Neural cell (in vitro differentiated cells): ENCODE measurements at regions not wholly inside any gene's neighbourhood (a gene's known extent, or its start where the extent isn't known, plus 50 kb on each side); places are given as distances from the start of the nearest gene placed in this dataset.

ENCODE experiments used
- H2AFZ ChIP-seq: fragments of 200-600, 300-800 bp; sonication (generic), shearing (Covaris generic); 2 replicates; pipeline ENCODE4 v1.6.0; 2014; ENCODE audit warnings: low read depth, mild to moderate bottlenecking, antibody characterized with exemption, low read length, moderate library complexity
- H3F3A ChIP-seq: fragments of 200-600 bp; shearing (Covaris generic); 2 replicates; pipeline ENCODE4 v1.6.1; 2016; ENCODE audit warnings: mild to moderate bottlenecking, moderate library complexity, mixed read lengths, antibody characterized with exemption, low read length; ENCODE audit not compliant: insufficient read depth, poor library complexity, severe bottlenecking
- H3K27ac ChIP-seq: fragments of 200-600, 300-800 bp; sonication (generic), shearing (Covaris generic); 2 replicates; pipeline ENCODE4 v1.5.1; 2014; ENCODE audit warnings: mild to moderate bottlenecking, low read length, moderate library complexity
- H3K27me3 ChIP-seq: fragments of 300-800, 200-600 bp; sonication (generic), shearing (Covaris generic); 2 replicates; pipeline ENCODE4 v1.6.0; 2014; ENCODE audit warnings: mild to moderate bottlenecking, low read depth, low read length, moderate library complexity; ENCODE audit not compliant: insufficient read depth
- H3K36me3 ChIP-seq: fragments of 300-800, 200-600 bp; sonication (generic), shearing (Covaris generic); 2 replicates; pipeline ENCODE4 v1.5.1; 2014; ENCODE audit warnings: mild to moderate bottlenecking, antibody characterized with exemption, low read length, moderate library complexity; ENCODE audit not compliant: insufficient read depth
- H3K4me2 ChIP-seq: fragments of 300-800, 200-600 bp; sonication (generic), shearing (Covaris generic); 2 replicates; pipeline ENCODE4 v1.6.0; 2014; ENCODE audit warnings: mild to moderate bottlenecking, low read length
- H3K4me3 ChIP-seq: fragments of 300-800, 200-600 bp; sonication (generic), shearing (Covaris generic); 2 replicates; pipeline ENCODE4 v1.5.1; 2014; ENCODE audit warnings: mild to moderate bottlenecking, low read length, moderate library complexity
- H3K79me2 ChIP-seq: fragments of 200-600 bp; shearing (Covaris generic); replicated peaks from 2 replicates; pipeline ENCODE4 v1.6.0; 2014; ENCODE audit warnings: mild to moderate bottlenecking, low read length, moderate library complexity; ENCODE audit not compliant: insufficient read depth
- H3K9ac ChIP-seq: fragments of 300-800, 200-600 bp; sonication (generic), shearing (Covaris generic); 2 replicates; pipeline ENCODE4 v1.6.1; 2016; ENCODE audit warnings: mild to moderate bottlenecking, low read length, mixed read lengths
- H3K9me2 ChIP-seq: fragments of 200-600 bp; shearing (Covaris generic); 2 replicates; pipeline ENCODE4 v1.6.1; 2016; ENCODE audit warnings: mild to moderate bottlenecking, low read length, mixed read lengths; ENCODE audit not compliant: insufficient read depth
- H3K9me3 ChIP-seq: fragments of 200-600, 300-800 bp; sonication (generic), shearing (Covaris generic); 2 replicates; pipeline ENCODE4 v1.6.1; 2016; ENCODE audit warnings: mild to moderate bottlenecking, mixed run types, low read length, moderate library complexity, mixed read lengths
- H4K20me1 ChIP-seq: fragments of 200-600 bp; shearing (Covaris generic); 2 replicates; pipeline ENCODE4 v1.6.1; 2016; ENCODE audit warnings: mild to moderate bottlenecking, mixed run types; ENCODE audit not compliant: insufficient read depth
- EP300 ChIP-seq: fragments of 450-650 bp; conservative IDR thresholded peaks from 2 replicates; pipeline ENCODE4 v1.6.1; 2014; ENCODE audit warnings: antibody characterized with exemption, mild to moderate bottlenecking, moderate library complexity; ENCODE audit not compliant: poor library complexity, severe bottlenecking
- EZH2 ChIP-seq: fragments of 200-600, 300-800 bp; shearing (Covaris generic), sonication (generic); IDR thresholded peaks from 2 replicates; pipeline ENCODE4 v1.6.1; 2014; ENCODE audit warnings: antibody characterized with exemption, low read length, borderline replicate concordance, mild to moderate bottlenecking; ENCODE audit not compliant: insufficient read depth, poor library complexity, severe bottlenecking
- MXI1 ChIP-seq: fragments of 450-650 bp; conservative IDR thresholded peaks from 2 replicates; pipeline ENCODE4 v1.6.1; 2014; ENCODE audit warnings: antibody characterized with exemption, mild to moderate bottlenecking; ENCODE audit not compliant: poor library complexity, severe bottlenecking
- POLR2AphosphoS5 ChIP-seq: IDR thresholded peaks from 2 replicates; pipeline ENCODE4 v1.6.1; 2012
- RAD21 ChIP-seq: fragments of 450-650 bp; conservative IDR thresholded peaks from 2 replicates; pipeline ENCODE4 v1.6.1; 2014; ENCODE audit warnings: antibody characterized with exemption, mild to moderate bottlenecking, moderate library complexity
- SMC3 ChIP-seq: fragments of 450-650 bp; conservative IDR thresholded peaks from 2 replicates; pipeline ENCODE4 v1.6.1; 2014; ENCODE audit warnings: antibody characterized with exemption, mild to moderate bottlenecking, moderate library complexity; ENCODE audit not compliant: poor library complexity
- TAF1 ChIP-seq: IDR thresholded peaks from 2 replicates; pipeline ENCODE4 v1.6.1; 2012; ENCODE audit warnings: low read depth
- TF ChIP-seq, protein P1 (sequence below): IDR thresholded peaks from 2 replicates; pipeline ENCODE4 v1.6.1; 2012; ENCODE audit warnings: borderline replicate concordance
- TF ChIP-seq, protein P2 (sequence below): fragments of 450-650 bp; IDR thresholded peaks from 2 replicates; pipeline ENCODE4 v1.5.1; 2014; ENCODE audit warnings: antibody characterized with exemption, mild to moderate bottlenecking, moderate library complexity; ENCODE audit not compliant: poor library complexity, severe bottlenecking

DNA sequence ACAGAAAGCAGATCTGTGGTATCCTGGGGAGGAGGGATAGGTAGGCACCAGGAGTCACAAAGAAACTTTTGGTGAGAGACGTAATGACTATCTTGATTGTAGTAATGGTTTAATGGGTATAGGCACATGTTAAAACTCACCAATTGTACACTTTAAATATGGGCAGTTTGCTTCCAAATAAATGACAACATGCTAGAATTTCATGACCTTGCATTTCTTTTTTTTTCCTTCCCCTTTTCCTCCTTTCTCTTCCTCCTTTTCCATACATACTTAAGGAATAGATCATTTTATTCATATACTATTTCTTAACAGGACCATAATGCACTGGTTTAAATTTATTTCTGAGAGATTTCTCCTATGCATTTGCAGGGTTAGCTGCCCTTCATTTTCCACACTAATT is 341.8 kb downstream of the TMEM182 start:
- TF ChIP-seq, protein P1, sequence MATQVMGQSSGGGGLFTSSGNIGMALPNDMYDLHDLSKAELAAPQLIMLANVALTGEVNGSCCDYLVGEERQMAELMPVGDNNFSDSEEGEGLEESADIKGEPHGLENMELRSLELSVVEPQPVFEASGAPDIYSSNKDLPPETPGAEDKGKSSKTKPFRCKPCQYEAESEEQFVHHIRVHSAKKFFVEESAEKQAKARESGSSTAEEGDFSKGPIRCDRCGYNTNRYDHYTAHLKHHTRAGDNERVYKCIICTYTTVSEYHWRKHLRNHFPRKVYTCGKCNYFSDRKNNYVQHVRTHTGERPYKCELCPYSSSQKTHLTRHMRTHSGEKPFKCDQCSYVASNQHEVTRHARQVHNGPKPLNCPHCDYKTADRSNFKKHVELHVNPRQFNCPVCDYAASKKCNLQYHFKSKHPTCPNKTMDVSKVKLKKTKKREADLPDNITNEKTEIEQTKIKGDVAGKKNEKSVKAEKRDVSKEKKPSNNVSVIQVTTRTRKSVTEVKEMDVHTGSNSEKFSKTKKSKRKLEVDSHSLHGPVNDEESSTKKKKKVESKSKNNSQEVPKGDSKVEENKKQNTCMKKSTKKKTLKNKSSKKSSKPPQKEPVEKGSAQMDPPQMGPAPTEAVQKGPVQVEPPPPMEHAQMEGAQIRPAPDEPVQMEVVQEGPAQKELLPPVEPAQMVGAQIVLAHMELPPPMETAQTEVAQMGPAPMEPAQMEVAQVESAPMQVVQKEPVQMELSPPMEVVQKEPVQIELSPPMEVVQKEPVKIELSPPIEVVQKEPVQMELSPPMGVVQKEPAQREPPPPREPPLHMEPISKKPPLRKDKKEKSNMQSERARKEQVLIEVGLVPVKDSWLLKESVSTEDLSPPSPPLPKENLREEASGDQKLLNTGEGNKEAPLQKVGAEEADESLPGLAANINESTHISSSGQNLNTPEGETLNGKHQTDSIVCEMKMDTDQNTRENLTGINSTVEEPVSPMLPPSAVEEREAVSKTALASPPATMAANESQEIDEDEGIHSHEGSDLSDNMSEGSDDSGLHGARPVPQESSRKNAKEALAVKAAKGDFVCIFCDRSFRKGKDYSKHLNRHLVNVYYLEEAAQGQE, result no peak
- TF ChIP-seq SMC3, result no peak
- TF ChIP-seq RAD21, result no peak
- no peak for TF ChIP-seq POLR2AphosphoS5
- no peak overlapping the region for H3K4me2 ChIP-seq

DNA sequence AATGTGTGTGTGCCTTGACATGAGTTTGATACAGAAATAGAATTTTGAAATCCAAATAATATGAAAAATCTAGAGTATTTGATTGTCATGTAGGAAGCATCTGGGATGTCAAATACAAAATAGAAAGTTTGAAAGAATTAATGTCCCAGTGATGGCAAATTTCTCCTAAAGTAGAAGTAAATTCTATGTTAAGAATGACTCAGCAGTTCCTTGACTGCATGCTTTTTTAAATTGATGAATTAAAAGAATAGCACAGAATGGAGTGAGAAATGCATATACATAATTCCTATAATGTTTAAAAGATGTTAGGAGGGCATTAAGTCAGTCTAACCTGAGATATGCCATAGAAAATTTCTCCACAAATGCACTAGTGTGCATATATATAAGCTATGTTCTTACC is 357.5 kb downstream of the TMEM182 start:
- Histone ChIP-seq H3K9ac (no peak overlapping the region), H3K4me3 (no peak overlapping the region), H2AFZ (no peak overlapping the region), H3K9me2 (no peaks in the 10 kb centered on the region), H3K27me3 (no peaks in the 10 kb centered on the region), H3K27ac (no peak overlapping the region), H3K79me2 (no peaks in the 10 kb centered on the region), H3F3A (no peaks in the 10 kb centered on the region), H4K20me1 (no peaks in the 10 kb centered on the region), H3K4me2 (no peak overlapping the region), H3K9me3 (no peaks in the 10 kb centered on the region), H3K36me3 (no peaks in the 10 kb centered on the region)
- TF ChIP-seq TAF1 (no peak), SMC3 (no peak), EP300 (no peak), RAD21 (no peak), POLR2AphosphoS5 (no peak), EZH2 (no peak), MXI1 (no peak)
- TF ChIP-seq, protein P1, result no peak
- TF ChIP-seq, protein P2, sequence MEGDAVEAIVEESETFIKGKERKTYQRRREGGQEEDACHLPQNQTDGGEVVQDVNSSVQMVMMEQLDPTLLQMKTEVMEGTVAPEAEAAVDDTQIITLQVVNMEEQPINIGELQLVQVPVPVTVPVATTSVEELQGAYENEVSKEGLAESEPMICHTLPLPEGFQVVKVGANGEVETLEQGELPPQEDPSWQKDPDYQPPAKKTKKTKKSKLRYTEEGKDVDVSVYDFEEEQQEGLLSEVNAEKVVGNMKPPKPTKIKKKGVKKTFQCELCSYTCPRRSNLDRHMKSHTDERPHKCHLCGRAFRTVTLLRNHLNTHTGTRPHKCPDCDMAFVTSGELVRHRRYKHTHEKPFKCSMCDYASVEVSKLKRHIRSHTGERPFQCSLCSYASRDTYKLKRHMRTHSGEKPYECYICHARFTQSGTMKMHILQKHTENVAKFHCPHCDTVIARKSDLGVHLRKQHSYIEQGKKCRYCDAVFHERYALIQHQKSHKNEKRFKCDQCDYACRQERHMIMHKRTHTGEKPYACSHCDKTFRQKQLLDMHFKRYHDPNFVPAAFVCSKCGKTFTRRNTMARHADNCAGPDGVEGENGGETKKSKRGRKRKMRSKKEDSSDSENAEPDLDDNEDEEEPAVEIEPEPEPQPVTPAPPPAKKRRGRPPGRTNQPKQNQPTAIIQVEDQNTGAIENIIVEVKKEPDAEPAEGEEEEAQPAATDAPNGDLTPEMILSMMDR, result no peak

More for the DNA sequence above, 341.8 kb downstream of the TMEM182 start:
- no peaks in the 10 kb centered on the region for H3K9me2 ChIP-seq
- H3K27ac ChIP-seq, result no peak overlapping the region
- H4K20me1 ChIP-seq, result no peaks in the 10 kb centered on the region
- H3K27me3 ChIP-seq, result no peaks in the 10 kb centered on the region
- no peak overlapping the region for H3K9ac ChIP-seq
- H3K4me3 ChIP-seq, result no peak overlapping the region
- no peaks in the 10 kb centered on the region for H3K9me3 ChIP-seq
- H3K36me3 ChIP-seq, result no peaks in the 10 kb centered on the region
- H2AFZ ChIP-seq, result no peak overlapping the region
- no peaks in the 10 kb centered on the region for H3F3A ChIP-seq
- no peaks in the 10 kb centered on the region for H3K79me2 ChIP-seq
